Lung (tissue), 11 donors: ENCODE measurements at regions not wholly inside any gene's neighbourhood (a gene's known extent, or its start where the extent isn't known, plus 50 kb on each side); places are given as distances from the start of the nearest gene placed in this dataset.

Source experiments
- ATAC-seq: fragments of 200-7000 bp; cut with Tn5 transposase; one replicate; pipeline ENCODE4 v1.9.1; 2020; ENCODE audit warnings: moderate number of reproducible peaks; ENCODE audit not compliant: insufficient read depth, low FRiP score
- DNase-seq, 3 donors: peaks; one replicate each; pipeline ENCODE4 v3.0.0-alpha.2; 2013 to 2017
- H3K27ac ChIP-seq, 2 donors: one replicate each; pipeline ENCODE4 v1.5.1; 2013; ENCODE audit warnings: mild to moderate bottlenecking in 2 of 2, moderate library complexity in 2 of 2, control low read depth in 1 of 2, inconsistent platforms in 1 of 2, low read depth in 1 of 2, low read length in 1 of 2
- H3K27me3 ChIP-seq, 3 donors: one replicate each; pipeline ENCODE4 v1.5.1; 2013; ENCODE audit warnings: low read length in 2 of 3; ENCODE audit not compliant: control insufficient read depth in 3 of 3, insufficient read depth in 3 of 3
- H3K36me3 ChIP-seq, 4 donors: one replicate each; pipeline ENCODE4 v1.5.1; 2013; ENCODE audit warnings: low read length in 4 of 4, mild to moderate bottlenecking in 1 of 4, moderate library complexity in 1 of 4; ENCODE audit not compliant: control insufficient read depth in 4 of 4, insufficient read depth in 4 of 4
- H3K4me1 ChIP-seq, 5 donors: one replicate each; pipeline ENCODE4 v1.5.1; 2013; ENCODE audit warnings: low read length in 5 of 5, mild to moderate bottlenecking in 2 of 5, moderate library complexity in 1 of 5; ENCODE audit not compliant: control insufficient read depth in 5 of 5, insufficient read depth in 5 of 5
- H3K4me3 ChIP-seq: one replicate; pipeline ENCODE4 v1.5.1; 2013; ENCODE audit warnings: mild to moderate bottlenecking, control low read depth, moderate library complexity
- H3K9ac ChIP-seq, 2 donors: one replicate each; pipeline ENCODE4 v1.5.1; 2013; ENCODE audit warnings: low read length in 2 of 2, control low read depth in 1 of 2; ENCODE audit not compliant: insufficient read depth in 1 of 2
- H3K9me3 ChIP-seq, 4 donors: one replicate each; pipeline ENCODE4 v1.5.1; 2013; ENCODE audit warnings: low read length in 3 of 4, mild to moderate bottlenecking in 1 of 4, moderate library complexity in 1 of 4; ENCODE audit not compliant: control insufficient read depth in 4 of 4, insufficient read depth in 3 of 4
- WGBS, 2 donors: extraction: QIAGEN DNeasy Blood & Tissue Kit; methylation state at CpG; one replicate each; pipeline ENCODE4 v1.1.7; 2013; 5-methylcytosine and 5-hydroxymethylcytosine counted together
- TF ChIP-seq, protein P1 (sequence below): IDR thresholded peaks from 2 replicates; pipeline ENCODE4 v1.5.1; 2012; ENCODE audit warnings: mild to moderate bottlenecking; ENCODE audit errors: control extremely low read depth, extremely low read depth
- donor health status: control.
- donor health status: control.
- donor health status: Bipolar disorder and iron deficiency.
- donor health status: healthy.
- donor health status: DM: yes; HTN: yes; CAD: no.

DNA sequence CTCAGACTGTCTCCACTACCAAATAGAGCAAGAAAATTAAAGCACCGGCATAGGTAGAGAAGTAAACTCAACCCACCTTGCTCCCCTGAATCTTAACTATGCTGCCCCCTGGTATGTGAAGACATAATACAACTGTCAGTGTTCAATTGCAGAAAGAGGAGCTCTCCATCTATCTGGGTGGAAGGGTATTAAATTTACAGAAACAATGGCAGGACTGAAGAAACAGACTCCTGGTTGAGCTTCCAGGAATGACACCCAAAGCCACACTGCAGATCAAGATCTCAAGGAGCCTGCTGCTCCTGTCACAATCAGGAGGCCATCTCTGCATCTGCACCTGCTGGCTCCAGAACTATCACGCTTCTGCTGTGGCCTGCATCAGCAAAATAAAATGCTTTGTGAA is 132.1 kb upstream of the BMAL1 start:
- ATAC-seq (no peak), DNase-seq (no peak)
- peaks cover 0 to 23% (median 0%) of the 10 kb centered on the region in 5 donors for H3K4me1 ChIP-seq
- TF ChIP-seq, protein P1, sequence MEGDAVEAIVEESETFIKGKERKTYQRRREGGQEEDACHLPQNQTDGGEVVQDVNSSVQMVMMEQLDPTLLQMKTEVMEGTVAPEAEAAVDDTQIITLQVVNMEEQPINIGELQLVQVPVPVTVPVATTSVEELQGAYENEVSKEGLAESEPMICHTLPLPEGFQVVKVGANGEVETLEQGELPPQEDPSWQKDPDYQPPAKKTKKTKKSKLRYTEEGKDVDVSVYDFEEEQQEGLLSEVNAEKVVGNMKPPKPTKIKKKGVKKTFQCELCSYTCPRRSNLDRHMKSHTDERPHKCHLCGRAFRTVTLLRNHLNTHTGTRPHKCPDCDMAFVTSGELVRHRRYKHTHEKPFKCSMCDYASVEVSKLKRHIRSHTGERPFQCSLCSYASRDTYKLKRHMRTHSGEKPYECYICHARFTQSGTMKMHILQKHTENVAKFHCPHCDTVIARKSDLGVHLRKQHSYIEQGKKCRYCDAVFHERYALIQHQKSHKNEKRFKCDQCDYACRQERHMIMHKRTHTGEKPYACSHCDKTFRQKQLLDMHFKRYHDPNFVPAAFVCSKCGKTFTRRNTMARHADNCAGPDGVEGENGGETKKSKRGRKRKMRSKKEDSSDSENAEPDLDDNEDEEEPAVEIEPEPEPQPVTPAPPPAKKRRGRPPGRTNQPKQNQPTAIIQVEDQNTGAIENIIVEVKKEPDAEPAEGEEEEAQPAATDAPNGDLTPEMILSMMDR = no peak
- H3K27me3 ChIP-seq = no peaks in the 10 kb centered on the region
- H3K36me3 ChIP-seq = no peaks in the 10 kb centered on the region
- H3K27ac ChIP-seq = no peak overlapping the region
- H3K9me3 ChIP-seq = no peaks in the 10 kb centered on the region
- 87 to 89% methylated on average over 2 of the region's 2 CpGs for WGBS, 2 donors
- no peak overlapping the region for H3K4me3 ChIP-seq
- H3K9ac ChIP-seq = no peak overlapping the region

DNA sequence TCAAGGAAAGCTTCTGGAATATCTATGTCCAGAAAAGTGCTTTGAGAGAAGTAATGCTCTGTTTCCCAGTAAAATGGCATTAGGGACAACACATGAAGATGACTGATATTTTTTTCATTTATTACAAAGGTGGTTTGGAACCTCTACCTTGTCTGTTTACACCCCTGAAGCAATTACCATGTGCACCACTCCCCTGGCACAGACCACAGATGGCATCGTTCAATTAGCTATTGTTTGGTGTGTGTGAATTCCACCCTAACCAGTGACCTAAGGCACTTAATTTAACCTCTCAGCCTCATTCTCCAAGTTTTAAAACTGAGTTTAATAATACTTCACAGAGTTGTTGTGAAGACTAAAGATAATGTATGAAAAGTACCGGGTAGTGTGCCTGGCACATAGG is 127.6 kb upstream of the BMAL1 start:
- Histone ChIP-seq H3K27me3 (no peaks in the 10 kb centered on the region), H3K4me1 (no peaks in the 10 kb centered on the region), H3K9ac (no peak overlapping the region), H3K4me3 (no peak overlapping the region), H3K27ac (no peak overlapping the region), H3K36me3 (no peaks in the 10 kb centered on the region), H3K9me3 (no peaks in the 10 kb centered on the region)
- ATAC-seq = no peak
- TF ChIP-seq, protein P1 = no peak
- no peak for DNase-seq
- 49 to 86% methylated on average over 2 of the region's 2 CpGs for WGBS, 2 donors

DNA sequence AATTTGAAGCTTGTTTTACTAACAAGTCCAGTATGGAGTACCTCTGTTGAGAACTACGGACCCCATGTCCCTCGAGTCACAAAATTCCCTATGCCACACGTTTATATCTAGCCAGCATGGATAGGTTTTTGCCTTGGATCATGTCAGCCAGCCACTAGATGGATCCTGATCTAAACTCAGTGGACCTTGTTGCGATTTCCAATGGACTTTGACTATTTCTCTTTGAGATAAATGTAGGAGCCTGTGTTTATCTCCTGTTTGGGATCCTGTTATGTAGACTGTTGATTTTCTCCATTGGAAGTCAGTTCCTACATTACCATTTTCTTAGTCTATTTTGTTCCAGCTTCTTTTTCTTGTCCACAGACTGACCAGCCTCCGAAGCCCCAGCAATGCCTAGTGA is 127.1 kb upstream of the BMAL1 start:
- Histone ChIP-seq H3K4me3 (no peak overlapping the region), H3K36me3 (no peaks in the 10 kb centered on the region), H3K9ac (no peak overlapping the region), H3K4me1 (no peaks in the 10 kb centered on the region), H3K27me3 (no peaks in the 10 kb centered on the region), H3K27ac (no peak overlapping the region), H3K9me3 (no peaks in the 10 kb centered on the region)
- WGBS, 2 donors = 80 to 92% methylated on average over 5 of the region's 5 CpGs
- ATAC-seq (no peak), DNase-seq (no peak)
- TF ChIP-seq, protein P1 = no peak

DNA sequence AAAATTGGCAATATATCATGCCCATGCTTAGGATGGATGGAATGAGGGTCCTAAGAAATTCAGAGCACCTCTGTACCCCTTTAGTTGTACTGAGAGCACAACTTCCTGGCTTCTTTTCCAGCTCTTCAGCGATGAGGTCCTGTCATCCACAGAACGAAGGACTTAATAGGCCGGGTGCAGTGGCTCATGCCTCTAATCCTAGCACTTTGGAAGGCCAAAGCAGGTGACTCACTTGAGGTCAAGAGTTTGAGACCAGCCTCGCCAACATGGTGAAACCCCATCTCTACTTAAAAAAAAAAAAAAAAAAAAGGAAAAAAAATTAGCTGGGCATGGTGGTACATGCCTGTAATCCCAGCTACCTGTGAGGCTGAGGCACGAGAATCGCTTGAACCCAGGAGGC is 125.3 kb upstream of the BMAL1 start:
- DNase-seq (no peak), ATAC-seq (no peak)
- Histone ChIP-seq H3K9me3 (no peaks in the 10 kb centered on the region), H3K36me3 (no peaks in the 10 kb centered on the region), H3K27ac (no peak overlapping the region), H3K4me1 (no peaks in the 10 kb centered on the region), H3K4me3 (no peak overlapping the region), H3K27me3 (no peaks in the 10 kb centered on the region), H3K9ac (no peak overlapping the region)
- TF ChIP-seq, protein P1 = no peak
- 75 to 93% methylated on average over 6 of the region's 6 CpGs for WGBS, 2 donors
